H1 (cell line): ENCODE measurements at regions not wholly inside any gene's neighbourhood (a gene's known extent, or its start where the extent isn't known, plus 50 kb on each side); places are given as distances from the start of the nearest gene placed in this dataset.

ENCODE experiments used
- CTCF ChIA-PET: fragments of 300-600 bp; sonication (Branson Sonifier 250); formaldehyde crosslinking; loops from one replicate; lab custom pipeline; 2021; ENCODE audit not compliant: partially characterized antibody; lab: Charles Lee
- POLR2A ChIA-PET: fragments of 300-600 bp; sonication (Branson Sonifier 250); formaldehyde crosslinking; loops from one replicate; lab custom pipeline; 2021; ENCODE audit warnings: inconsistent platforms; ENCODE audit not compliant: partially characterized antibody; lab: Charles Lee
- DNase-seq, 2 experiments: peaks; one replicate each; pipeline versions ENCODE4 v3.0.0 to v3.0.0-alpha.2; 2010 to 2022; ENCODE audit warnings: low spot score in 2 of 2, low read depth in 1 of 2, mixed read lengths in 1 of 2
- FAIRE-seq: peaks from 2 replicates; lab custom pipeline; 2011; peaks lifted over from hg19 to GRCh38; lab: Jason Lieb, UNC
- H2AFZ ChIP-seq: 2 replicates; pipeline ENCODE4 v1.8.1; 2012; ENCODE audit warnings: low read length, inconsistent platforms
- H2AK5ac ChIP-seq: 2 replicates; pipeline ENCODE4 v1.6.1; 2013; ENCODE audit warnings: low read depth, low read length
- H2BK120ac ChIP-seq: replicated peaks from 2 replicates; pipeline ENCODE3; 2013; ENCODE audit warnings: low read depth, low read length, inconsistent platforms
- H2BK12ac ChIP-seq: 2 replicates; pipeline ENCODE4 v1.6.1; 2013; ENCODE audit warnings: low read depth, low read length
- H2BK15ac ChIP-seq: 2 replicates; pipeline ENCODE4 v1.6.1; 2013; ENCODE audit warnings: low read length
- H2BK20ac ChIP-seq: 2 replicates; pipeline ENCODE4 v1.6.1; 2013; ENCODE audit warnings: low read length
- H2BK5ac ChIP-seq: 2 replicates; pipeline ENCODE4 v1.6.1; 2013; ENCODE audit warnings: low read depth, low read length
- H3K14ac ChIP-seq: 2 replicates; pipeline ENCODE4 v1.6.1; 2013; ENCODE audit warnings: inconsistent platforms; ENCODE audit not compliant: insufficient read length
- H3K18ac ChIP-seq: 2 replicates; pipeline ENCODE4 v1.6.1; 2013; ENCODE audit warnings: low read length; ENCODE audit errors: extremely low read depth
- H3K23ac ChIP-seq: 2 replicates; pipeline ENCODE4 v1.6.1; 2013; ENCODE audit warnings: inconsistent platforms; ENCODE audit not compliant: insufficient read length
- H3K23me2 ChIP-seq: 2 replicates; pipeline ENCODE4 v1.6.1; 2013; ENCODE audit warnings: low read depth, low read length
- H3K27ac ChIP-seq: 2 replicates; pipeline ENCODE4 v1.6.1; 2011; ENCODE audit warnings: low read depth, low read length, inconsistent platforms
- H3K27me3 ChIP-seq, 4 experiments: replicated peaks in 1 of 4; 1 replicate in 1 of 4; 2 replicates in 3 of 4; pipeline versions ENCODE4 v1.6.1 to v1.8.1; 2011 to 2013; ENCODE audit warnings: low read length in 3 of 4, mild to moderate bottlenecking in 3 of 4, inconsistent platforms in 2 of 4, mixed read lengths in 2 of 4, moderate library complexity in 1 of 4; ENCODE audit not compliant: control insufficient read depth in 3 of 4, insufficient read depth in 3 of 4; ENCODE audit errors: extremely low read depth in 1 of 4
- H3K36me3 ChIP-seq, 4 experiments: 2 replicates each; pipeline versions ENCODE4 v1.6.1 to v1.8.1; 2011 to 2013; ENCODE audit warnings: mild to moderate bottlenecking in 4 of 4, low read length in 3 of 4, moderate library complexity in 2 of 4, control low read depth in 1 of 4, inconsistent platforms in 1 of 4; ENCODE audit not compliant: insufficient read depth in 4 of 4, control insufficient read depth in 2 of 4
- H3K4ac ChIP-seq: replicated peaks from 2 replicates; pipeline ENCODE3; 2013; ENCODE audit warnings: low read length, low read depth, mixed read lengths, inconsistent platforms; ENCODE audit not compliant: insufficient read length
- H3K4me1 ChIP-seq, 4 experiments: replicated peaks in 1 of 4; 1 replicate in 1 of 4; 2 replicates in 3 of 4; pipeline versions ENCODE4 v1.6.1 to v1.8.1; 2011 to 2013; ENCODE audit warnings: low read length in 3 of 4, inconsistent platforms in 2 of 4, mixed read lengths in 1 of 4; ENCODE audit not compliant: insufficient read depth in 4 of 4, control insufficient read depth in 3 of 4
- H3K4me2 ChIP-seq, 2 experiments: 2 replicates each; pipeline versions ENCODE4 v1.6.1 to v1.8.1; 2011 to 2013; ENCODE audit warnings: low read depth in 2 of 2, low read length in 2 of 2, control low read depth in 1 of 2, inconsistent platforms in 1 of 2, mild to moderate bottlenecking in 1 of 2; ENCODE audit not compliant: insufficient read depth in 1 of 2
- H3K4me3 ChIP-seq, 4 experiments: fragments of 200-600, 300-600 bp in 1 of 4; sonication (generic), shearing (Covaris generic), sonication (Bioruptor Twin) in 1 of 4; 2 replicates each; pipeline versions ENCODE4 v1.5.1 to v1.8.1; 2011 to 2016; ENCODE audit warnings: low read length in 4 of 4, low read depth in 3 of 4, control low read depth in 2 of 4, inconsistent platforms in 2 of 4, mild to moderate bottlenecking in 2 of 4, mixed read lengths in 1 of 4, moderate library complexity in 1 of 4; ENCODE audit not compliant: insufficient read depth in 2 of 4; ENCODE audit errors: extremely low read depth in 1 of 4
- H3K56ac ChIP-seq: replicated peaks from 2 replicates; pipeline ENCODE3; 2013; ENCODE audit warnings: low read depth, mild to moderate bottlenecking, mixed read lengths, low read length, inconsistent platforms; ENCODE audit not compliant: insufficient read length
- H3K79me1 ChIP-seq: 2 replicates; pipeline ENCODE4 v1.6.1; 2013; ENCODE audit warnings: low read depth, low read length, control low read depth
- H3K79me2 ChIP-seq, 2 experiments: 2 replicates each; pipeline versions ENCODE4 v1.6.1 to v1.8.1; 2012 to 2013; ENCODE audit warnings: low read length in 2 of 2, mild to moderate bottlenecking in 2 of 2, inconsistent platforms in 1 of 2; ENCODE audit not compliant: insufficient read depth in 2 of 2, control insufficient read depth in 1 of 2
- H3K9ac ChIP-seq, 4 experiments: replicated peaks in 1 of 4; 1 replicate in 1 of 4; 2 replicates in 3 of 4; pipeline versions ENCODE4 v1.6.1 to v1.8.1; 2011 to 2013; ENCODE audit warnings: low read depth in 3 of 4, low read length in 3 of 4, control low read depth in 2 of 4, mild to moderate bottlenecking in 2 of 4, moderate library complexity in 2 of 4, inconsistent platforms in 1 of 4; ENCODE audit errors: extremely low read depth in 1 of 4
- H3K9me3 ChIP-seq, 2 experiments: 2 replicates each; pipeline versions ENCODE4 v1.6.1 to v1.8.1; 2012 to 2013; ENCODE audit warnings: mild to moderate bottlenecking in 2 of 2, moderate library complexity in 2 of 2, control low read depth in 1 of 2, inconsistent platforms in 1 of 2, low read depth in 1 of 2, low read length in 1 of 2, mixed read lengths in 1 of 2; ENCODE audit not compliant: insufficient read depth in 2 of 2
- H4K20me1 ChIP-seq, 2 experiments: replicated peaks in 1 of 2; 2 replicates each; pipeline versions ENCODE3 to v1.8.1; 2011 to 2013; ENCODE audit warnings: inconsistent platforms in 2 of 2, low read length in 2 of 2, mild to moderate bottlenecking in 1 of 2; ENCODE audit not compliant: insufficient read depth in 2 of 2, control insufficient read depth in 1 of 2
- H4K5ac ChIP-seq: 2 replicates; pipeline ENCODE4 v1.6.1; 2013; ENCODE audit warnings: low read length, low read depth, mixed read lengths, inconsistent platforms; ENCODE audit not compliant: insufficient read length
- H4K8ac ChIP-seq: 2 replicates; pipeline ENCODE4 v1.8.0; 2013; ENCODE audit warnings: mild to moderate bottlenecking, moderate library complexity, low read length, inconsistent platforms; ENCODE audit not compliant: insufficient read depth; ENCODE audit errors: extremely low read depth
- H4K91ac ChIP-seq: replicated peaks from 2 replicates; pipeline ENCODE3; 2013; ENCODE audit warnings: low read length, mixed read lengths, inconsistent platforms; ENCODE audit not compliant: insufficient read length
- BCL11A ChIP-seq, 2 experiments: IDR thresholded peaks; one replicate each; pipeline ENCODE4 v1.6.1; 2011; ENCODE audit warnings: low read depth in 2 of 2, low read length in 2 of 2, mild to moderate bottlenecking in 2 of 2
- CHD2 ChIP-seq: IDR thresholded peaks from 2 replicates; pipeline ENCODE4 v1.6.1; 2012; ENCODE audit warnings: low read length, improper control_type of control experiment
- TAF7 ChIP-seq: optimal IDR thresholded peaks from 2 replicates; pipeline ENCODE3; 2011; ENCODE audit warnings: low read depth, mild to moderate bottlenecking, inconsistent platforms, low read length, moderate library complexity, borderline replicate concordance
- WGBS, 2 experiments: shearing (Covaris generic) in 1 of 2; methylation state at CpG; one replicate each; pipeline versions ENCODE4 v1.1.6 to v1.1.7; 2013 to 2015; ENCODE audit warnings: low lambda C conversion rate in 2 of 2, mixed read lengths in 2 of 2, inconsistent platforms in 1 of 2, low coverage in 1 of 2, missing lambda C conversion rate in 1 of 2; ENCODE audit not compliant: insufficient replicate concordance in 2 of 2, insufficient coverage in 1 of 2, insufficient read length in 1 of 2; ENCODE audit errors: extremely low coverage in 1 of 2, missing lambda C conversion rate in 1 of 2; 5-methylcytosine and 5-hydroxymethylcytosine counted together

DNA sequence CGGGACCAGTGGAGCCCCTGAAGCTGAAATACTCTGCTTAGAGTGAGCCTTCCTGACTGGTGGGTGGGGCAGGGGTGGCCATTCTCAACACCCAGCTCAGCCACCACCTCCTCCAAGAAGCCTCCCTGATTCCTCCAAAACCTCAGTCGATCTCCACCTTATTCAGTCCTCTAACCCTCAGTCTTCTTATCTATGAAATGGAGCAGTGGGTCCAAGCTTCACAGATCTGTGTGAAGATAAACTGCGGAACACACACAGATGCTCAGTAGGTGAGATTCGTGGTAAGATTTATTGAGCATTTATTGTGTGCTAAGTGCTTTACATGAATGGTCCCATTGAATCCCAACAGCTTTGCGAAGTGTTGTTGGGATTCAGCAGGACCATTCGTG is 93.1 kb upstream of the RUNX3 start:
- H2BK15ac ChIP-seq = no peak overlapping the region
- H3K36me3 ChIP-seq = no peaks in the 10 kb centered on the region
- H3K79me1 ChIP-seq = no peaks in the 10 kb centered on the region
- H3K4me1 ChIP-seq = peaks cover 0 to 23% (median 15%) of the 10 kb centered on the region in 4 experiments; a peak in 6 of 7 replicates
- H4K91ac ChIP-seq = no peak overlapping the region
- no peaks in the 10 kb centered on the region for H3K79me2 ChIP-seq
- no peak overlapping the region for H2BK20ac ChIP-seq
- H2AFZ ChIP-seq = no peak overlapping the region
- no peak overlapping the region for H2BK120ac ChIP-seq
- no peak overlapping the region for H3K4me2 ChIP-seq
- no peak overlapping the region for H2AK5ac ChIP-seq
- H3K27ac ChIP-seq = no peak overlapping the region
- no peak overlapping the region for H3K56ac ChIP-seq
- H4K5ac ChIP-seq = no peak overlapping the region
- ChIA-PET CTCF (interaction anchor here (1.1 to 4.1 kb wide), 5 partner anchors 14 to 88 kb away, joined by 3 to 43 read pairs (median 6); no protein-coding TSS in a partner anchor), POLR2A (interaction anchor here (1.2 to 1.3 kb wide), 2 partner anchors 11 to 75 kb away, joined by 3 read pairs; no protein-coding TSS in a partner anchor)
- H3K23me2 ChIP-seq = 0 out of 2 replicates have a peak, but pooled peaks cover 5% of the 10 kb centered on the region
- H2BK5ac ChIP-seq = no peak overlapping the region
- WGBS, 2 experiments = 85% methylated on average over 6 of the region's 6 CpGs; no CpG with 5 or more reads in 1 of the 2 experiments
- no peak overlapping the region for H3K9ac ChIP-seq
- DNase-seq = no peak
- H3K4ac ChIP-seq = peak overlapping the region; percentile 83
- H3K9me3 ChIP-seq = no peaks in the 10 kb centered on the region
- no peak overlapping the region for H3K23ac ChIP-seq
- FAIRE-seq = no peak
- H3K14ac ChIP-seq = no peak overlapping the region
- no peaks in the 10 kb centered on the region; a peak in 1 of 7 replicates for H3K27me3 ChIP-seq
- no peak overlapping the region for H3K4me3 ChIP-seq
- H3K18ac ChIP-seq = no peak overlapping the region
- no peak overlapping the region for H4K8ac ChIP-seq
- H2BK12ac ChIP-seq = no peak overlapping the region; the same call in 1 of the 2 replicates
- peaks cover 0 to 5% of the 10 kb centered on the region in 2 experiments for H4K20me1 ChIP-seq
- no peak for TF ChIP-seq BCL11A (IDR thresholded peaks at IDR 0.05; ENCODE audit: low read depth in 2 of 2, low read length in 2 of 2)
- TF ChIP-seq TAF7 = no peak
- TF ChIP-seq CHD2 = no peak
